ENCODE measurements at regions not wholly inside any gene's neighbourhood (a gene's known extent, or its start where the extent isn't known, plus 50 kb on each side); places are given as distances from the start of the nearest gene placed in this dataset.

- H2AK5ac ChIP-seq (ENCODE audit: low read depth, low read length) = no peak overlapping the region
- no CpG with 5 or more reads among the region's 7 CpGs for WGBS, 2 donors (ENCODE audit: extremely low coverage in 2 of 2, insufficient read length in 2 of 2, insufficient replicate concordance in 1 of 2)
- peak overlapping the region; percentile 24 for H3K18ac ChIP-seq (ENCODE audit: low read length)
- H3K27ac ChIP-seq (replicated peaks; ENCODE audit: low read length) = peak overlapping the region; percentile 20
- no peaks in the 10 kb centered on the region for H3K36me3 ChIP-seq (replicated peaks in 1 of 2; ENCODE audit: control insufficient read depth in 2 of 2, insufficient read depth in 2 of 2, low read length in 2 of 2)
- no peak overlapping the region for H4K8ac ChIP-seq (ENCODE audit: low read depth, low read length)
- DNase-seq (ENCODE audit: low spot score) = no peak
- H3K9ac ChIP-seq (ENCODE audit: low read depth, low read length, poor library complexity) = no peak overlapping the region
- no peak overlapping the region for H2BK12ac ChIP-seq (ENCODE audit: low read length)
- H3K14ac ChIP-seq (ENCODE audit: low read length) = no peak overlapping the region
- no peak overlapping the region for H2BK120ac ChIP-seq (ENCODE audit: low read depth, low read length)
- no peaks in the 10 kb centered on the region for H3K9me3 ChIP-seq (replicated peaks in 1 of 2; ENCODE audit: control insufficient read depth in 2 of 2, insufficient read depth in 1 of 2, low read depth in 1 of 2, low read length in 2 of 2)
- no peaks in the 10 kb centered on the region for H3K27me3 ChIP-seq (ENCODE audit: control insufficient read depth in 3 of 3, insufficient read depth in 3 of 3, low read depth in 1 of 3, low read length in 3 of 3)
- no peak overlapping the region for H4K91ac ChIP-seq (ENCODE audit: low read depth, low read length, poor library complexity)
- no peak overlapping the region for H3K4me2 ChIP-seq (ENCODE audit: insufficient read depth, low read length, poor library complexity, severe bottlenecking)
- no peak overlapping the region for H3K4me3 ChIP-seq (ENCODE audit: low read length in 2 of 2)
- H3K4me1 ChIP-seq (ENCODE audit: control insufficient read depth in 2 of 2, insufficient read depth in 1 of 2, low read depth in 1 of 2, low read length in 2 of 2) = peaks cover 18 to 32% of the 10 kb centered on the region in 2 donors
- no peak overlapping the region for H2AFZ ChIP-seq (ENCODE audit: low read length)
- no peak overlapping the region for H2BK15ac ChIP-seq (ENCODE audit: low read length)
- H3K23ac ChIP-seq (ENCODE audit: low read depth, low read length, poor library complexity) = no peak overlapping the region
- H2BK5ac ChIP-seq (ENCODE audit: low read length) = no peak overlapping the region
- no peaks in the 10 kb centered on the region for H3K79me1 ChIP-seq (ENCODE audit: low read depth, low read length)
- no peak overlapping the region for H3K4ac ChIP-seq (ENCODE audit: low read length)
Observed at GRCh38 chr4:4666187-4666586, 124.3 kb upstream of the STX18 start.

DNA sequence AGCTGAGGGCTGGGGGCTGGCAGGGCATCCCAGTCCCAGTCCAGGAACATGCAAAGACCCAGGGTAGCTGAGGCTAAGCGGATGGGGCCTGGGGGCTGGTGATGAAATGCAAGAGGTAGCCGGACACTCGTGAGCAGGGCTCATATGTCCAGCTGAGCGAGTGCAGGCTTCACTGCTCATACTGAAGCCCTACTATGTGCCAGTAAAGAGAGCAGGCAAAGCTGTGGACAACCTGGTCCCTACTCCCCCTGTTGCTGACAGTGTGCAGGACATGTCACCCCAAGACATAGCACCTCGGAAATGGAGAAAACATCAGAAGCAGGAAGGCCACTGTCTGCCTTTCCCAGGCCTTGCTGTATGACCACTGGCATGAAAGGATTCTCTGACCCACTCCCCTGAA, 122.4 kb upstream of the STX18 start:
- no peak overlapping the region for H3K27ac ChIP-seq (replicated peaks; ENCODE audit: low read length)
- no peak overlapping the region for H3K23ac ChIP-seq (ENCODE audit: low read depth, low read length, poor library complexity)
- no peaks in the 10 kb centered on the region for H3K27me3 ChIP-seq (ENCODE audit: control insufficient read depth in 3 of 3, insufficient read depth in 3 of 3, low read depth in 1 of 3, low read length in 3 of 3)
- H3K9ac ChIP-seq (ENCODE audit: low read depth, low read length, poor library complexity) = peak overlapping the region; percentile 34
- H2BK120ac ChIP-seq (ENCODE audit: low read depth, low read length) = no peak overlapping the region
- no peak overlapping the region for H2BK5ac ChIP-seq (ENCODE audit: low read length)
- no peak overlapping the region for H3K14ac ChIP-seq (ENCODE audit: low read length)
- H2AFZ ChIP-seq (ENCODE audit: low read length) = no peak overlapping the region
- no peaks in the 10 kb centered on the region for H3K9me3 ChIP-seq (replicated peaks in 1 of 2; ENCODE audit: control insufficient read depth in 2 of 2, insufficient read depth in 1 of 2, low read depth in 1 of 2, low read length in 2 of 2)
- H3K36me3 ChIP-seq (replicated peaks in 1 of 2; ENCODE audit: control insufficient read depth in 2 of 2, insufficient read depth in 2 of 2, low read length in 2 of 2) = no peaks in the 10 kb centered on the region
- H4K91ac ChIP-seq (ENCODE audit: low read depth, low read length, poor library complexity) = peak overlapping the region; percentile 81
- no peak overlapping the region for H3K4me2 ChIP-seq (ENCODE audit: insufficient read depth, low read length, poor library complexity, severe bottlenecking)
- no peak overlapping the region for H3K4me3 ChIP-seq (ENCODE audit: low read length in 2 of 2)
- peak overlapping the region; percentile 63 for H2AK5ac ChIP-seq (ENCODE audit: low read depth, low read length)
- peak overlapping the region; percentile 31 for H2BK15ac ChIP-seq (ENCODE audit: low read length)
- peaks cover 18 to 26% of the 10 kb centered on the region in 2 donors for H3K4me1 ChIP-seq (ENCODE audit: control insufficient read depth in 2 of 2, insufficient read depth in 1 of 2, low read depth in 1 of 2, low read length in 2 of 2)
- H3K79me1 ChIP-seq (ENCODE audit: low read depth, low read length) = no peaks in the 10 kb centered on the region
- H4K8ac ChIP-seq (ENCODE audit: low read depth, low read length) = no peak overlapping the region
- no peak overlapping the region for H3K4ac ChIP-seq (ENCODE audit: low read length)
- no CpG with 5 or more reads among the region's 5 CpGs for WGBS, 2 donors (ENCODE audit: extremely low coverage in 2 of 2, insufficient read length in 2 of 2, insufficient replicate concordance in 1 of 2)
- H2BK12ac ChIP-seq (ENCODE audit: low read length) = peak overlapping the region; percentile 63
- DNase-seq (ENCODE audit: low spot score) = no peak
- H3K18ac ChIP-seq (ENCODE audit: low read length) = peak overlapping the region; percentile 50

DNA sequence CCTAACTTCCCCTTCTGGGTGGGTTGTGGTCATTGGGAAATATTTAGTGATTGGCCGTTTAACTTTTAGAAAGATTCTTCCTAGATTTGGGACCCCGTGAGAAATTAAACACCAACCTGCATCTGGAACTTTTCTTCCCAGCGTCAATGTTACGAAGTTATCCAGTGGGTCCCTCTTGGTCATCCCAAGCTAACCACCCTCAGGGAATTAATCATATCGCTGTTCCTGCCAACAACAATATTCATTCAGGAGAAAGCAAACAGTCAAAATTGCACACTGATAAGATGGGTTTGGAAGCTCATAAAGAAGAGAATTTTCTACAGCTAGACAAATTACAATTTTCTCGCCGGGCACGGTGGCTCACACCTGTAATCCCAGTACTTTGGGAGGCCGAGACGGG, 121.2 kb upstream of the STX18 start:
- Histone ChIP-seq H3K27ac (replicated peaks; ENCODE audit: low read length) (no peak overlapping the region), H2BK5ac (ENCODE audit: low read length) (no peak overlapping the region), H3K14ac (ENCODE audit: low read length) (no peak overlapping the region), H3K4me1 (ENCODE audit: control insufficient read depth in 2 of 2, insufficient read depth in 1 of 2, low read depth in 1 of 2, low read length in 2 of 2) (peaks cover 18 to 19% of the 10 kb centered on the region in 2 donors), H2BK120ac (ENCODE audit: low read depth, low read length) (no peak overlapping the region), H4K91ac (ENCODE audit: low read depth, low read length, poor library complexity) (no peak overlapping the region), H3K23ac (ENCODE audit: low read depth, low read length, poor library complexity) (no peak overlapping the region), H3K4me3 (ENCODE audit: low read length in 2 of 2) (no peak overlapping the region), H3K4ac (ENCODE audit: low read length) (no peak overlapping the region), H3K27me3 (ENCODE audit: control insufficient read depth in 3 of 3, insufficient read depth in 3 of 3, low read depth in 1 of 3, low read length in 3 of 3) (no peaks in the 10 kb centered on the region), H3K4me2 (ENCODE audit: insufficient read depth, low read length, poor library complexity, severe bottlenecking) (no peak overlapping the region), H3K18ac (ENCODE audit: low read length) (no peak overlapping the region), H3K9me3 (replicated peaks in 1 of 2; ENCODE audit: control insufficient read depth in 2 of 2, insufficient read depth in 1 of 2, low read depth in 1 of 2, low read length in 2 of 2) (peaks cover 0 to 2% of the 10 kb centered on the region in 2 donors), H3K79me1 (ENCODE audit: low read depth, low read length) (no peaks in the 10 kb centered on the region), H4K8ac (ENCODE audit: low read depth, low read length) (no peak overlapping the region), H3K9ac (ENCODE audit: low read depth, low read length, poor library complexity) (no peak overlapping the region), H2BK12ac (ENCODE audit: low read length) (no peak overlapping the region), H3K36me3 (replicated peaks in 1 of 2; ENCODE audit: control insufficient read depth in 2 of 2, insufficient read depth in 2 of 2, low read length in 2 of 2) (no peaks in the 10 kb centered on the region), H2AFZ (ENCODE audit: low read length) (no peak overlapping the region), H2BK15ac (ENCODE audit: low read length) (no peak overlapping the region), H2AK5ac (ENCODE audit: low read depth, low read length) (no peak overlapping the region)
- no CpG with 5 or more reads among the region's 10 CpGs for WGBS, 2 donors (ENCODE audit: extremely low coverage in 2 of 2, insufficient read length in 2 of 2, insufficient replicate concordance in 1 of 2)
- no peak for DNase-seq (ENCODE audit: low spot score)

DNA sequence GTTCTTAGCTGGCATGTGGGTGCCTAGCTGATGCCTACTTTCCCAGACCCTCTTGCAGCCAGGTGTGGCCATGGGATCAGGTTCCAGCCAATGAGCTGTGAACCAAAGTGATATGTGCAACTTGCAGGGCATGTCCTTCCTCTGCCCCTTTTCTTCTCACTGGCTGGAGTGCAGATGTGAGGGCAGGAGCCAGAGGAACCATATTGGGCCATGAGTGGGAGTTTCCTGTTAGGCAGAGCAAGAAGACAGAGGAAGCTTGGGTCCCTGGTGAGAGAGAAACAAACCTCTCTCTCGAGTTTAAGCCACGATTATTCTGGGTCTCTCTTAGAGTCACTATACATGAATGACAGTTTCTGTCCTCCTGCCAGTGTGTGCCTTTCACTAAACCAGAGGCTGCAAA, 120.4 kb upstream of the STX18 start:
- no peak overlapping the region for H2BK120ac ChIP-seq (ENCODE audit: low read depth, low read length)
- no peak overlapping the region for H3K9ac ChIP-seq (ENCODE audit: low read depth, low read length, poor library complexity)
- no peak overlapping the region for H4K91ac ChIP-seq (ENCODE audit: low read depth, low read length, poor library complexity)
- no peak overlapping the region for H3K27ac ChIP-seq (replicated peaks; ENCODE audit: low read length)
- H3K23ac ChIP-seq (ENCODE audit: low read depth, low read length, poor library complexity) = peak overlapping the region; percentile 27
- H3K14ac ChIP-seq (ENCODE audit: low read length) = no peak overlapping the region
- no peak overlapping the region for H2BK12ac ChIP-seq (ENCODE audit: low read length)
- H2BK5ac ChIP-seq (ENCODE audit: low read length) = no peak overlapping the region
- H2AK5ac ChIP-seq (ENCODE audit: low read depth, low read length) = peak overlapping the region; percentile 20
- H3K4ac ChIP-seq (ENCODE audit: low read length) = no peak overlapping the region
- H3K27me3 ChIP-seq (ENCODE audit: control insufficient read depth in 3 of 3, insufficient read depth in 3 of 3, low read depth in 1 of 3, low read length in 3 of 3) = no peaks in the 10 kb centered on the region
- no peak for DNase-seq (ENCODE audit: low spot score)
- no peak overlapping the region for H4K8ac ChIP-seq (ENCODE audit: low read depth, low read length)
- H3K9me3 ChIP-seq (replicated peaks in 1 of 2; ENCODE audit: control insufficient read depth in 2 of 2, insufficient read depth in 1 of 2, low read depth in 1 of 2, low read length in 2 of 2) = peaks cover 0 to 2% of the 10 kb centered on the region in 2 donors
- H3K36me3 ChIP-seq (replicated peaks in 1 of 2; ENCODE audit: control insufficient read depth in 2 of 2, insufficient read depth in 2 of 2, low read length in 2 of 2) = no peaks in the 10 kb centered on the region
- WGBS, 2 donors (ENCODE audit: extremely low coverage in 2 of 2, insufficient read length in 2 of 2, insufficient replicate concordance in 1 of 2) = no CpG with 5 or more reads among the region's 2 CpGs
- no peak overlapping the region for H3K4me2 ChIP-seq (ENCODE audit: insufficient read depth, low read length, poor library complexity, severe bottlenecking)
- H3K4me1 ChIP-seq (ENCODE audit: control insufficient read depth in 2 of 2, insufficient read depth in 1 of 2, low read depth in 1 of 2, low read length in 2 of 2) = peaks cover 16 to 20% of the 10 kb centered on the region in 2 donors
- peak overlapping the region in 1 of 2 donors; percentile 22 for H3K4me3 ChIP-seq (ENCODE audit: low read length in 2 of 2)
- H2BK15ac ChIP-seq (ENCODE audit: low read length) = no peak overlapping the region
- H3K18ac ChIP-seq (ENCODE audit: low read length) = peak overlapping the region; percentile 15
- H3K79me1 ChIP-seq (ENCODE audit: low read depth, low read length) = no peaks in the 10 kb centered on the region
- no peak overlapping the region for H2AFZ ChIP-seq (ENCODE audit: low read length)
